ENCODE measurements at regions not wholly inside any gene's neighbourhood (a gene's known extent, or its start where the extent isn't known, plus 50 kb on each side); places are given as distances from the start of the nearest gene placed in this dataset.

DNA sequence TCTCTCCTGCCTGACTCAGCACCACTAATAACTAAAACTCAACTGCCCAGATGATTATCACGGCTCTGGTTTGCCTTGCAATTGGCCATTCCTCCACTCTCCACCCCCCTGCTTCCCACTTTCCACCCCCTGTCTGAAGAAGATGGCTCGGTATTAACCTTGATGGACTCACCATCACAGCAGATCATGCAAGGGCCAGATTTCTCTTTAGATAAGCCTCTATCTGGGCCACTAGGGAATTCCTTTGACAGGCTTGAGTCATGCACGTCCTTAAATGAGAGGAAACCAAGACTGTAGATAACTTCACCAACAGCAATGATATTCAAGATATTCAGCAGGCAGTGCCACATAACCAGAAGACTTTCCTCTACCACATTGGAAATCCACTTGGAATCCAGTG, 131.1 kb upstream of the NBEA start:
- TF ChIP-seq, protein P1, sequence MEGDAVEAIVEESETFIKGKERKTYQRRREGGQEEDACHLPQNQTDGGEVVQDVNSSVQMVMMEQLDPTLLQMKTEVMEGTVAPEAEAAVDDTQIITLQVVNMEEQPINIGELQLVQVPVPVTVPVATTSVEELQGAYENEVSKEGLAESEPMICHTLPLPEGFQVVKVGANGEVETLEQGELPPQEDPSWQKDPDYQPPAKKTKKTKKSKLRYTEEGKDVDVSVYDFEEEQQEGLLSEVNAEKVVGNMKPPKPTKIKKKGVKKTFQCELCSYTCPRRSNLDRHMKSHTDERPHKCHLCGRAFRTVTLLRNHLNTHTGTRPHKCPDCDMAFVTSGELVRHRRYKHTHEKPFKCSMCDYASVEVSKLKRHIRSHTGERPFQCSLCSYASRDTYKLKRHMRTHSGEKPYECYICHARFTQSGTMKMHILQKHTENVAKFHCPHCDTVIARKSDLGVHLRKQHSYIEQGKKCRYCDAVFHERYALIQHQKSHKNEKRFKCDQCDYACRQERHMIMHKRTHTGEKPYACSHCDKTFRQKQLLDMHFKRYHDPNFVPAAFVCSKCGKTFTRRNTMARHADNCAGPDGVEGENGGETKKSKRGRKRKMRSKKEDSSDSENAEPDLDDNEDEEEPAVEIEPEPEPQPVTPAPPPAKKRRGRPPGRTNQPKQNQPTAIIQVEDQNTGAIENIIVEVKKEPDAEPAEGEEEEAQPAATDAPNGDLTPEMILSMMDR (IDR thresholded peaks at IDR 0.05; ENCODE audit: low read depth, low read length), result no peak
- TF ChIP-seq EZH2phosphoT487 (IDR thresholded peaks at IDR 0.05; ENCODE audit: low read depth), result no peak

Data from OCI-LY3 (cell line).